GM18868 (cell line): ENCODE measurements at regions not wholly inside any gene's neighbourhood (a gene's known extent, or its start where the extent isn't known, plus 50 kb on each side); places are given as distances from the start of the nearest gene placed in this dataset.

Experiments
- ATAC-seq: cut with Tn5 transposase; IDR thresholded peaks from one replicate; pipeline ENCODE4 v1.9.1; 2021; ENCODE audit warnings: mild to moderate bottlenecking, moderate library complexity; ENCODE audit not compliant: unreplicated experiment

DNA sequence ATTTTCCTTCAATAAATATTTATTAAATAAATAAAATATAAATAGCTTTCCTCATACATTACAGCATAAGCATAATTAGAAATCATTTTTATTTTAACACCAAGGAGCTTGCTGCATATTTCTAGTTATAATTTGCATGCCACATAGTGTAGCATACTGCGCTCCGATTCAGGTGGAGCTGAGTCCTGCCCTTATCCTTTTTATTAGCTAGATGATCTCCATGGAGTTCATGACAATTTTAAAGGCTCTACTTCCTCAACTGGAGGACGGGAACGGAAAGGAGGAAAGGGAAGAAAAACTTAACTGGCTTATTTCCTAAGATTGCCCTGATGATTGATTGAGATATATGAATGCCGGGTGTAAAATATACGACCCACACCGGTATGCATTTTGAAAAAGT is 385.2 kb downstream of the PLK2 start:
- no peak for ATAC-seq

GRCh38 chr5:58074222-58074621 is 385.7 kb downstream of the PLK2 start:
- ATAC-seq: no peak

DNA sequence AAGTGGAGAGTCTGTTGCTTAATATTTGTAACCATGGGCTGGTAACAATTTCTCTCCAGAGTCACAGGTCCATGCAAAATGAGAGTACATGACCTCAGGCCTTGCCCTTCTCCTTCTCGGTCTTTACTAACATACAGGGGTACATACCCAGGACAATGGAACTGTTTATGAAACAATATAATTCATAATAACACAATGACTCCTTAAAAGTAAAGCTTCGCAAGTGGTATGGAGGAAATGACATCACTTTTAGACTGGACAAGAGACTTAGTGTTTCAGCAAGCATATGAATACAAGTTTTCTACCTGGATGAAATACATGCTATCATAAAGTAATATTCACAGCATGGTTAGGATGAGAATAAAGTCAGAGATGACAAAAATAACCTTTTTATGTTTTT is 386.6 kb downstream of the PLK2 start:
- no peak for ATAC-seq

DNA sequence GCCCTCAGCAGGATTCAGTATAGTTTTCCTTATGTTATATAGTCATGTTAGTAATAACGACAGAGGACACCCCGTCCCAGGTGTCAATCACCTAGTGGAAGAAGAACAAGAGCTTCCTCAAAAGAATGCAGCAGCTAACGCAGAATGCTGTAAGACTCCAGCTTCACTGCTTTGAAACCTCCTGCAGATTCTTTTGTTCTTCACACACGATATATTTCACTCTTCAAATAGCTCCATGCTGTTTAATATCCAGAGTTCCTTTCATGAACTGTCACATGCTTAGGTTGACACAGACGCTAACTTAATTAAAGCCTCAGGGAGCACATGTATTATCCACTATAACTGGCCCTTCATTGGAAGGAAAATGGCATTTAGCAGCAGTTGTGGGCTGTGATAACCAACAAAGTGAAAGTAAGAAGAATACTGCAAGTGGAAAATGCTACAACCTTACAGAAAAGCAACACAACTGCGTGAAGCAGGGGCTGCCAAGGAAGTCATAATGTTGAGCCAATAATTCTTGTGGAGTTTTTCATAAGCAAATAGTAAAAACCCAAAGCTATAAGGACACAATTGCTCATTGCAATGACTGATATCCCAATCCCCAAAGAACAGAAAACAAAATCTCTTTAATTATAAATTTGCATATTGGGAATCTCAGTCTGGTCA is 387.5 kb downstream of the PLK2 start:
- ATAC-seq: no peak

DNA sequence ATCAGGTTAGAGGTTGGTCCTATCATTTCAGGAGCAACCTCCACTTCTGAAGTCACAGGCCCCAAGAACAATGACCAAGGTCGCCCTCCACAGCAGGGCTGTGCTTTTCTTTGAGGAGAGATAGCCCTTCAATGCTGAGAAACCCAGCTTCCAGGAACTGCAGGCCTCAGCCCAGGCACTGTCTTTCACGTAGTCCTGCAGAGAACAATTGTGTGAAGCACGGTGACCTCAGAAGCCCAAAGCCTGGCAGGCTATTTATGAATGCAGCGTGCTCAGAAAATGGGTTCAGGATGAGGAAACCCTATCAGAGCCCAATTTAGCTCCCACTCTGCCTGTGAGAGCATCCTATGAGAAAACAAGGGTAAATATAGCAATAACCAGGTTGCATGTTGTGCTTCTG is 388.3 kb downstream of the PLK2 start:
- no peak for ATAC-seq

DNA sequence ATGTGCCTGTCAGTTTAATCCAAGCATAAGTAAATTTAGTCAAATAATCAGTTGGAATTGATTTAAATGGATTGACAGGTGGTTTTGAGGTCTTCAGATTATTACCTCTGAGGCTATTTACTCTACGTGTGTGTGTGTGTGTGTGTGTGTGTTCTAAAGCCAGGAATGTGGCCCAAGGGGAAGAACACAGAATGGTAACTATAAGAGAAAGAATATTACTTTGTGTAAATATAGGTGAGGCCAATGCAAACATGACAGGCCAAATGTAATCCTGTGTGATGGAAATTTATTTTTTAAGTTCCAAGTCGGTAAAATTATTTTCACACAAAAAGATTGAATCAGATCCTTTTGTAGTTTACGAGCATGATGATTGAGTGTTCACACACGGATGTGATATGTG is 390.0 kb downstream of the PLK2 start:
- no peak for ATAC-seq

DNA sequence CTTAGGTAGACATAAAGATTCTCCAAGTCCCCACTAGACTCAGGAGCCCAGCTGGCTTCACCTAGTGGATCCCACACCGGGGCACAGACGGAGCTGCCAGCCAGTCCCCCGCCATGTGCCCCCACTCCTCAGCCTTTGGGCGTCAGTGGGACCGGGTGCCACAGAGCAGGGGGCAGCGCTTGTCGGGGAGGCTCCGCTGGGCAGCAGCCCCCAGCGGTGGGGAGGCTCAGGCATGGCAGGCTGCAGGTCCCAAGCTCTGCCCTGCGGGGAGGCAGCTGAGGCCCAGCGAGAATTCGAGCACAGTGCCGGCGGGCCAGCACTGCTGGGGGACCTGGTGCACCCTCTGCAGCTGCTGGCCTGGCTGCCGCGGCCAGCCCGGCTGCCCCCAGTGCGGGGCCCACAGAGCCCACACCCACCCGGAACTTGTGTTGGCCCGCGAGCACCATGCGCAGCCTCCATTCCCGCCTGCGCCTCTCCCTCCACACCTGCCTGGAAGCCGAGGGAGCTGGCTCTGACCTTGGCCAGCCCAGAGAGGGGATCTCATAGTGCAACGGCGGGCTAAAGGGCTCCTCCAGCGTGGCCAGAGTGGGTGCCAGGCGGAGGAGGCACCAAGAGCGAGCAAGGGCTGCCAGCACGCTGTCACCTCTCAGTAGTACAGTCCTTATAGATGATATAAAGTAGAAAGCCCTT is 390.7 kb downstream of the PLK2 start:
- no peak for ATAC-seq

- no peak for ATAC-seq
These were observed 393.3 kb downstream of the PLK2 start for GRCh38 chr5:58066557-58066956.

GRCh38 chr5:58066076-58066475 is 393.8 kb downstream of the PLK2 start:
- no peak for ATAC-seq

GRCh38 chr5:58064801-58065200 is 395.1 kb downstream of the PLK2 start:
- ATAC-seq: no peak

DNA sequence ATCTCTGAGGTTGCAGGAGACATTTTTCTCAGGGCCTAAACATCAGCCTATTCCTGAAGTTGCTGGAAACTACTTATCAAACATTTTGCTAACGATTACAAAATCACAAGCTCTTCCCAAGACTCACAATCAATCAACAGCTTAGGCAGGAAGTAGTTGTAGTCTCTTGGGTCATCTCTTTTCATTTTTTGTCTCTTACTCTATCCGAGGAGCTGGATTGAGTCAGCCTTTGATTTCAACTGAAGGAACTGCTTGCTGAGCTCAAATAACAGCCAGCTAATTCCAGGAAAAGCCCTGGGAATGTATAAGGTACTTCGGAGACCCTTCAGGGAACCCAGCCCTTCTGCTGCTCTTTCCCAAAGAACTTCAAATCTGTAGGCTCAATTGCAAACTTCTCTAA is 398.9 kb downstream of the PLK2 start:
- no peak for ATAC-seq

DNA sequence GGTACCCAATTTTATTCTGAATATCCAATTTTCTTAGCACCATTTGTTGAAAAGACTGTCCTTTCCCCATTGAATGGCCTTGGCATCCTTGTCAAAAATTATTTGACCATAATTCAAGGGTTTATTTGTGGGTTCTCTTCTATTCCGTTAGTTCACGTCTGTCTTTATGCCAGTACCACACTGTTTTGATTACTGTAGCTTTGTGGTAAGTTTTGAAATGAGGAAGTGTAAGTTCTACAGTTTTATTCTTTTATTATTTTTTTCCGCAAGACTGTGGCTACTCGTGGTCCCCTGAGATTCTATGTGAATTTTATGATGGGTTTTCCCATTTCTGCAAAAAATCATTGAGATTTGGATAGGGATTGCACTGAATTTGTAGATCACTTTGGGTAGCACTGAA is 402.6 kb downstream of the PLK2 start:
- no peak for ATAC-seq

- no peak for ATAC-seq
These were observed 403.3 kb downstream of the PLK2 start for GRCh38 chr5:58056546-58056945.

- ATAC-seq: no peak
These were observed 405.9 kb downstream of the PLK2 start for GRCh38 chr5:58054018-58054417.

DNA sequence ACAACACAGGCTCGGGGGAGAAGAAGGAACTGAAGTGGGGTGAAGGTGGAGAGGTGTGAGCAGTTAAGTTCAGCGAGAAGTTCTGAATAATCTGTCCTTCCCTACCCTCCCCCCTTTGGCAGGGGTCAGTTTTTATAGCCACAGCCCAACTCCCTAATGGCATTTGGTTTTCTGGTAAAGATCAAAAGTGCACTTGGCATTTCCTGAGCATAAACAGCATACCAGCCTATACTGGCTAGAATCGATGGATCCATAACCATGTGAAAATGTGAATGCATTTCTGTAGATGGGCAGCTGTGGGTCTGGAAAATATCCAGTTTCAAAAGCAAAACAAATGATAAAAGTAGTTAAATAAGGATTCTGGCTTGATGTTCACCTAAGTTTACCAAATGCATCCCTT is 410.9 kb downstream of the PLK2 start:
- no peak for ATAC-seq

GRCh38 chr5:58048185-58048925 is 411.5 kb downstream of the PLK2 start:
- no peak for ATAC-seq

- no peak for ATAC-seq
These were observed 413.5 kb downstream of the PLK2 start for GRCh38 chr5:58046371-58046770.

- ATAC-seq: no peak
These were observed 415.7 kb downstream of the PLK2 start for GRCh38 chr5:58044166-58044565.

DNA sequence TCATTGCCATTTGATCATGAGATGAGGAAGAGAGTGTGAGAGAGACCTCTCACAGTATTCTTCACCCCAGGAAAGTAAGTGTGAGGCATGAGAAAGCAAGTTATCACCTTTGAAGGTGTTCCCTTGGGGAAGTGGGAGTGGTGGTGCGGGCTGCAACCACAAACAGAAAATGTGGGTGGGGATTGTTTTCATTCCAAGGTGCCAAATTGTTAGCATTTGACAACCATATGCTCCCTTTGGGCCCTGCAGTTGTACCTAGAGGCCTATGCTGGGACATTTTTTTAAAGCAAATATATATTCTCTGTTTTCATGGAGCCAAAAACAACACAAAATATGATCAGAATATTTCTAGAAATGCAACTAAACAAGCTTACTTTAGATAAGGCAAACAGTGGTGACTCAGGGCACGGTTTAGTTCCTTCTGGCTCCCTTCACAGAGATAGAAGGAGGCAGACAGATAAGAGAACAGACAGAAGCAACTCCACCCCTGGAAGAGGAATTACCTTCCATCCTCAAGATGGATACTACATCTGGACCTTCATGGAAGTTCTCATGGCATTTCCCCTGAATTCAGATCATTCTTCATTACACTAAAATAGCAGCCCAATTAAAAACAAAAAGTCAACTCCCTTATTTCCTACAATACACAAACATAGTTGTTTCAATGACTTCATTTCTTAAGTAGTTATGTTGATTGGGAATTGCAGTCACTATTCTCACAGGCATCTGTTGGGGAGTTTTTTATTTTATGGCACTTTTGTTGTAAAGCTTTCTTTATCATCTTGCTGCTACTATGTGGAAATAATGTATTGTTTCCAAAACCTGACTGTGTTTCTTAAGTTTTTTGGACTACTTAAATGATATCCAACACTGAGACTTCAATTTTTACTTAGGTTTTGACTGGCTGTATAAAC is 416.6 kb downstream of the PLK2 start:
- ATAC-seq: no peak

DNA sequence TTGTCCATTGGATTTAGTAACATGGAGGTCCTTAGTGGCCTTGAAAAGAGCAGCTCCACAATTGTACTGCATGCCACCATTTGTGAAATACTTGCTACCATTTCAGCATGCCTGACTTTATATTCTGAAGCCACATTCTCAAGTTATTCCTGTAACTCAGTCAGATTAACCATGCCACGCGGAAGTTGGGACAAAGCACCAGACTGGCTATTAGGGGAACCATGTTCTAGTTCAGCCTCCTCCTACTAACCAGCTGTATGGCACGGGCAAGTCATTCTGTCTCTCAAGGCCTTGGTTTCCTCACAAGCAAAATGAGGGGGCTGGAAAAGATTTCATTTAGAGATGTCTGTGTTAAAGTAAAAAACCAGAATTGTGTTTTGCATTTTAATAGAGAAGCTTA is 418.0 kb downstream of the PLK2 start:
- no peak for ATAC-seq

GRCh38 chr5:58040846-58041245 is 419.0 kb downstream of the PLK2 start:
- no peak for ATAC-seq
